ENCODE measurements at regions not wholly inside any gene's neighbourhood (a gene's known extent, or its start where the extent isn't known, plus 50 kb on each side); places are given as distances from the start of the nearest gene placed in this dataset.

GRCh38 chr7:156116514-156117215 lies 304.4 kb upstream of the SHH start:
- Histone ChIP-seq H3K9ac (replicated peaks; ENCODE audit: extremely low read depth, insufficient read depth, low read length) (no peak overlapping the region), H3K4me1 (ENCODE audit: control insufficient read depth, extremely low read depth, insufficient read depth, low read length) (no peaks in the 10 kb centered on the region), H3K79me2 (ENCODE audit: control insufficient read depth, insufficient read depth, low read length) (no peaks in the 10 kb centered on the region), H3K9me1 (replicated peaks; ENCODE audit: control insufficient read depth, extremely low read depth, insufficient read depth, low read length) (no peaks in the 10 kb centered on the region), H3K27me3 (ENCODE audit: control insufficient read depth in 2 of 2, insufficient read depth in 2 of 2, low read length in 2 of 2) (no peaks in the 10 kb centered on the region), H3K4me3 (replicated peaks in 1 of 3; ENCODE audit: insufficient read depth in 1 of 3, low read depth in 1 of 3, low read length in 3 of 3) (no peak overlapping the region), H3K27ac (ENCODE audit: insufficient read depth, low read depth, low read length) (no peak overlapping the region), H2AFZ (ENCODE audit: low read depth, low read length) (no peak overlapping the region), H3K9me3 (replicated peaks; ENCODE audit: control insufficient read depth, insufficient read depth, low read length) (peaks cover 2% of the 10 kb centered on the region), H4K20me1 (replicated peaks; ENCODE audit: control insufficient read depth, extremely low read depth, insufficient read depth, low read length) (no peaks in the 10 kb centered on the region), H3K36me3 (ENCODE audit: control insufficient read depth in 2 of 2, extremely low read depth in 1 of 2, insufficient read depth in 2 of 2, low read length in 2 of 2) (no peaks in the 10 kb centered on the region), H3K4me2 (ENCODE audit: insufficient read depth, low read length) (no peak overlapping the region)
- dilution Hi-C loops (cut with MboI; ENCODE audit: extremely low pct_ligation_motif_present, low sequenced_read_pairs), result no loop called here
- POLR2A ChIA-PET, result no interaction called here
- CTCF ChIA-PET, result no interaction called here
- no TSS peak for BruUV-seq (replicated peaks)
- intact Hi-C loops (cut with micrococcal nuclease), result no loop called here
- TF ChIP-seq GATA2 (IDR thresholded peaks at IDR 0.05; ENCODE audit: insufficient read depth, insufficient read length, low read depth, low read length) (no peak), MYC (IDR thresholded peaks at IDR 0.05; ENCODE audit: low read depth, low read length) (no peak), JUN (IDR thresholded peaks at IDR 0.05; ENCODE audit: borderline replicate concordance, insufficient read depth, insufficient read length, low read depth) (no peak), POLR2A (IDR thresholded peaks at IDR 0.05; ENCODE audit: low read depth, low read length) (no peak), EZH2 (IDR thresholded peaks at IDR 0.05; ENCODE audit: borderline replicate concordance, low read depth, low read length, severe bottlenecking) (no peak), FOS (IDR thresholded peaks at IDR 0.05; ENCODE audit: borderline replicate concordance, insufficient read depth, low read length) (no peak), MAX (IDR thresholded peaks at IDR 0.05; ENCODE audit: insufficient read depth, insufficient read length) (no peak), POLR2AphosphoS5 (IDR thresholded peaks at IDR 0.05; ENCODE audit: insufficient read depth, low read depth, low read length) (no peak)
- TF ChIP-seq, protein P1, sequence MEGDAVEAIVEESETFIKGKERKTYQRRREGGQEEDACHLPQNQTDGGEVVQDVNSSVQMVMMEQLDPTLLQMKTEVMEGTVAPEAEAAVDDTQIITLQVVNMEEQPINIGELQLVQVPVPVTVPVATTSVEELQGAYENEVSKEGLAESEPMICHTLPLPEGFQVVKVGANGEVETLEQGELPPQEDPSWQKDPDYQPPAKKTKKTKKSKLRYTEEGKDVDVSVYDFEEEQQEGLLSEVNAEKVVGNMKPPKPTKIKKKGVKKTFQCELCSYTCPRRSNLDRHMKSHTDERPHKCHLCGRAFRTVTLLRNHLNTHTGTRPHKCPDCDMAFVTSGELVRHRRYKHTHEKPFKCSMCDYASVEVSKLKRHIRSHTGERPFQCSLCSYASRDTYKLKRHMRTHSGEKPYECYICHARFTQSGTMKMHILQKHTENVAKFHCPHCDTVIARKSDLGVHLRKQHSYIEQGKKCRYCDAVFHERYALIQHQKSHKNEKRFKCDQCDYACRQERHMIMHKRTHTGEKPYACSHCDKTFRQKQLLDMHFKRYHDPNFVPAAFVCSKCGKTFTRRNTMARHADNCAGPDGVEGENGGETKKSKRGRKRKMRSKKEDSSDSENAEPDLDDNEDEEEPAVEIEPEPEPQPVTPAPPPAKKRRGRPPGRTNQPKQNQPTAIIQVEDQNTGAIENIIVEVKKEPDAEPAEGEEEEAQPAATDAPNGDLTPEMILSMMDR (IDR thresholded peaks at IDR 0.05; ENCODE audit: extremely low read depth in 1 of 2, insufficient read depth in 1 of 2, low read depth in 1 of 2, low read length in 2 of 2), result no peak
- no peak for FAIRE-seq
- no peak for DNase-seq (ENCODE audit: low read depth, low spot score)
